ENCODE measurements at regions not wholly inside any gene's neighbourhood (a gene's known extent, or its start where the extent isn't known, plus 50 kb on each side); places are given as distances from the start of the nearest gene placed in this dataset.

DNA sequence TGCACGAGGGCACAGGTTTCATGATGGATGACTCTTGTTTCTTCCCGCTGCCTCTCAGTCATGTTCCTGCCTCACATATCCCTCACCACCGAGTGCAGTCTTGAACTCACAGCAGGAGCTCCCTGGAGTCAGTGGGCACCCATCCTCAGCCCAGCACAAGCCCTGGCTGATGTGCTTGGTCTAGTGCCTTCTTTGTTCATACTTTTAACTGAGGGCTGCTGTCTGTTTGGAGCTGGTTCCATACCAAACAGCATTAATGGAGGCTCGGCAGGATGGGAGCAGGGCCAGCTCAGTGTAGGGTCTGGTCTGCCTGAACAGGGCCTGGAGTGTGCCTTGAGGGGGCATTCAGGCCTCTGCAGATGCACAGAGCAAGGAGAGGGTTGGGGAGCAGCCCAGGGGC is 54.5 kb upstream of the GLI2 start:
- TF ChIP-seq CTCF (IDR thresholded peaks at IDR 0.05) (no peak), POLR2A (IDR thresholded peaks at IDR 0.05) (no peak)
